ENCODE measurements at regions not wholly inside any gene's neighbourhood (a gene's known extent, or its start where the extent isn't known, plus 50 kb on each side); places are given as distances from the start of the nearest gene placed in this dataset.

DNA sequence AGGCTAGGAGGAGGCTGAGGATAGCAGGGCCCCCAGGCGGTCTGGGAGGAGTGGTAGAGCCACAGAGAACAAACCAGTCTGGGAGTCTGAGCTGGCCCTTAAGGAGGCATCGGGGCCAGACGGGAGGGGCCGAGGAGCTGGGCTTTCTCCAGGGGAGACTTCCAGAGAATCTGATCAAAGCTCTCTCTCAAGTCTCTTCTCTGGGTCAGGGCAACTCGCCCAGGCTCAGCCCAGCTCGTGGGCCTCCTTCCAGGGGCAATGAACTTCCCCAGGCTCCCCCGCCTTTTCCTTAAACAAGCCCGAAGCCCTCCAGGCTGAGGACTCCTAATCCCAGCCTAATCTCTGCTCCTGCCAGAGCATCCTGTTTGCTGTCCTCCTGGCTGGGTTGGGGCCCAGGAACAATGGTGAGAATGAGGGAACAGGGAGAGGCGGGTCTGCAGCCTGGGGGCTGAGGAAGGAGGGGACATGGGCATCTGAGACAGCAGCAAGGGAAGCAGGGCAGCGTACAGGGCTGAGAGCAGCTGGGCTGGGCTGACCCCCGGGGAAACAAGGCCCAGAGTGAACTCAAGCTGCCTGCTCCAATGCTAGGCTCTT, 173.6 kb downstream of the ANKRD60 start:
- H3K27ac ChIP-seq, result peak overlapping the region; percentile 68
- H3K4me1 ChIP-seq, result peaks cover 5 to 6% of the 10 kb centered on the region in 2 donors
- TF ChIP-seq POLR2A (IDR thresholded peaks at IDR 0.05), result no peak
- TF ChIP-seq, protein P1, sequence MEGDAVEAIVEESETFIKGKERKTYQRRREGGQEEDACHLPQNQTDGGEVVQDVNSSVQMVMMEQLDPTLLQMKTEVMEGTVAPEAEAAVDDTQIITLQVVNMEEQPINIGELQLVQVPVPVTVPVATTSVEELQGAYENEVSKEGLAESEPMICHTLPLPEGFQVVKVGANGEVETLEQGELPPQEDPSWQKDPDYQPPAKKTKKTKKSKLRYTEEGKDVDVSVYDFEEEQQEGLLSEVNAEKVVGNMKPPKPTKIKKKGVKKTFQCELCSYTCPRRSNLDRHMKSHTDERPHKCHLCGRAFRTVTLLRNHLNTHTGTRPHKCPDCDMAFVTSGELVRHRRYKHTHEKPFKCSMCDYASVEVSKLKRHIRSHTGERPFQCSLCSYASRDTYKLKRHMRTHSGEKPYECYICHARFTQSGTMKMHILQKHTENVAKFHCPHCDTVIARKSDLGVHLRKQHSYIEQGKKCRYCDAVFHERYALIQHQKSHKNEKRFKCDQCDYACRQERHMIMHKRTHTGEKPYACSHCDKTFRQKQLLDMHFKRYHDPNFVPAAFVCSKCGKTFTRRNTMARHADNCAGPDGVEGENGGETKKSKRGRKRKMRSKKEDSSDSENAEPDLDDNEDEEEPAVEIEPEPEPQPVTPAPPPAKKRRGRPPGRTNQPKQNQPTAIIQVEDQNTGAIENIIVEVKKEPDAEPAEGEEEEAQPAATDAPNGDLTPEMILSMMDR (IDR thresholded peaks at IDR 0.05), result peak in 1 of 4 experiments; percentile 14
- no peaks in the 10 kb centered on the region for H3K9me3 ChIP-seq
- H3K4me3 ChIP-seq, result no peak overlapping the region
- DNase-seq, result peak; percentile 86 to 91
- H3K27me3 ChIP-seq, result no peaks in the 10 kb centered on the region
- no peaks in the 10 kb centered on the region for H3K36me3 ChIP-seq
- intact Hi-C loops (cut with DNase I; ENCODE audit: low total_unique reads), result no loop called here

DNA sequence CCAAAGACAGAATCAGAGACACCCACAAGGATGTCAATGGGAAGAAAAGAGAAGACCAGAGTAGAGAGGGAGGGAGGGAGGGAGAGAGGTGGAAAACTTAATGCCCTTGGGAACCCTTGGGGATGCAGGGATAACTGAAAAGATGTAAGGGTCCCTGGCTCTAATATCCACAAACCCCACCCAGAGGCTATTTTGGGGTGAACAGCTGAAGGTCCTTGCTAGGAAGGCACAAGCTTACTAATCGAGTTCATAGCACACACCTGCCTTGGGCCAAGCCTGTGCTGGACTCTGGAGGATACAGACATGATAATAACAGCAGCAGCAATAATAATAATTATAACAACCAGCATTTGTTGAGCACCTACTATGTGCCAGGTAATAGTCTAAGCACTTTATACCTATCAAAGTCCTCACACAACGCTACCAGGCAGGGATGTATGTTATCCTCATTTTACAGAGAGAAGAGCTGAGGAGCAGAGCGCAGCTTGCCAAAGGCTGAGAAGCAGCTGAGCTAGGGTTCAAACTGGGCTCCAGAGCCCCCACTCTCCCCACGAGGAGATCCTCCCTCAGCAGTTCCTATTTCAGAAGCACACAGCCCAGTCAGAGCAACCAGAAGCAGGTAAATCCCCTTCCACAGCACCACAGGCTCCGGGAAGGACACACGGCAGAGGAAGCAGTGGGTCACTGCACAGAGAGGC, 174.2 kb downstream of the ANKRD60 start:
- no peak for DNase-seq
- intact Hi-C loops (cut with DNase I; ENCODE audit: low total_unique reads), result no loop called here

DNA sequence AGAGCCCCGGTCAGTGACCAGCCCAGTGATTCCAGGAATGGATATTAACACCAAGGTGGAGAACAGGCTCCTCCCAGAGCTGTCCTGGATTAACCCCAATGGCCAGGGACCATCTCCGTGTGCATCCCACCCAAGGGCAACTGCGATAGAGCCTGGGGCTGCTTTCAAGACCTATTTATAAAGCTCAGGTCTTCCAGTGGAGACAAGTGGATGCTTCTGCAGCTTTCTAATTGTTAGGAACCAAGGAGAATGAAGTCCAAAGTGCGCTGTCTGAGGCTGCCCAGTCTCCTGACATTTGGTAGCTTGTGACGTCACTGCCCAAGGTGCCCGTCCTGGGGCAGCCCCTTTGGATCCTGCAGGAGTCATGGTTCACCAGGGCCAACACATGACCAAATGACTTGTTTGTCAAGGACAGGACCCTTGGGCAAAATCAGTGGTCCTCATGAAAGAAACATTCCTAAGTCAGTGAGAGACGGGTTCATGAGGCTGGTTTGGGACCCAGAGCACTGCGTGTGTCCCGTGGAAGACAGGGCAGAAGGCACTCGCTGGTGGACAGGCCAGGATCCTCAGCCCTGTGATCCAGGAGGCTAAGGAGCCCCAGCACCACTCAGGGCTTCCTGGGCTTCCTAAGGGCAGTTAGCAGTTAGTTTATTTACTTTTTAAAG, 174.9 kb downstream of the ANKRD60 start:
- intact Hi-C loops (cut with DNase I; ENCODE audit: low total_unique reads), result no loop called here
- TF ChIP-seq, protein P1 (IDR thresholded peaks at IDR 0.05), result no peak
- TF ChIP-seq POLR2A (IDR thresholded peaks at IDR 0.05), result no peak
- no peaks in the 10 kb centered on the region for H3K36me3 ChIP-seq
- peak overlapping the region; percentile 68 for H3K27ac ChIP-seq
- H3K4me1 ChIP-seq, result peaks cover 5 to 6% of the 10 kb centered on the region in 2 donors
- H3K27me3 ChIP-seq, result no peaks in the 10 kb centered on the region
- DNase-seq, result no peak
- H3K4me3 ChIP-seq, result no peak overlapping the region
- no peaks in the 10 kb centered on the region for H3K9me3 ChIP-seq

More for the DNA sequence above, 174.2 kb downstream of the ANKRD60 start:
- no peak overlapping the region for H3K4me3 ChIP-seq
- no peaks in the 10 kb centered on the region for H3K9me3 ChIP-seq
- peaks cover 5 to 6% of the 10 kb centered on the region in 2 donors for H3K4me1 ChIP-seq
- H3K27me3 ChIP-seq, result no peaks in the 10 kb centered on the region
- peak overlapping the region; percentile 68 for H3K27ac ChIP-seq
- TF ChIP-seq POLR2A (IDR thresholded peaks at IDR 0.05), result no peak
- TF ChIP-seq, protein P1 (IDR thresholded peaks at IDR 0.05), result no peak
- no peaks in the 10 kb centered on the region for H3K36me3 ChIP-seq

DNA sequence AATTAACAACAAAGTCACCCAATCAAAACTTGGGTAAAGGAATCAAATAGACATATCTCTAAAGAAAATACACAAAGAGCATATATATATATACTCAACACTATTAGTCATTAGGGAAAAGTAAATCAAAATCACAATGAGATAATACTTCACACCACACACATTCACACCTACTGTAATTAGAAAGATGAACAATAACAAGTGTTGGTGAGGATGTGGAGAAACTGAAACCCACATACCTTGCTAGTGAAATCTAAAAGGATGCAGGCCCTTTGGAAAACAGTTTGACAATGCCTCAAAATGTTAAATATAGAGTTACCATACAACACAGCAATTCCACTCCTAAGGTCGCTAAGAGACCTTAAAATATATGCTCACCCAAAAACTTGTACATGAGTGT, 177.1 kb downstream of the ANKRD60 start:
- TF ChIP-seq, protein P1 (IDR thresholded peaks at IDR 0.05), result no peak
- TF ChIP-seq POLR2A (IDR thresholded peaks at IDR 0.05), result no peak
- H3K4me1 ChIP-seq, result peaks cover 7 to 12% of the 10 kb centered on the region in 2 donors
- DNase-seq, result no peak
- H3K27ac ChIP-seq, result no peak overlapping the region
- no peaks in the 10 kb centered on the region for H3K9me3 ChIP-seq
- no peak overlapping the region for H3K4me3 ChIP-seq
- intact Hi-C loops (cut with DNase I; ENCODE audit: low total_unique reads), result no loop called here
- no peaks in the 10 kb centered on the region for H3K27me3 ChIP-seq
- H3K36me3 ChIP-seq, result no peaks in the 10 kb centered on the region

Data from uterus (tissue), 3 donors.